Left hindlimb (tissue), 1 donor: ENCODE measurements at regions not wholly inside any gene's neighbourhood (a gene's known extent, or its start where the extent isn't known, plus 50 kb on each side); places are given as distances from the start of the nearest gene placed in this dataset.
"Not testable (repeated sequence)": the region's sequence is repeated elsewhere in the genome, so short reads cannot be mapped to it uniquely, and the experiment has no call there.

ENCODE experiments used
- DNase-seq: peaks from one replicate; pipeline ENCODE4 v3.0.0-alpha.2; 2018

- DNase-seq, result no peak
Measured at GRCh38 chr5:92977846-92978540, 603.0 kb downstream of the NR2F1-AS1 start.

GRCh38 chr5:92976156-92976555, 604.9 kb downstream of the NR2F1-AS1 start:
- DNase-seq, result no peak

- DNase-seq, result no peak
Measured at GRCh38 chr5:92969781-92970237, 611.2 kb downstream of the NR2F1-AS1 start.

GRCh38 chr5:92969191-92969780, 611.7 kb downstream of the NR2F1-AS1 start:
- DNase-seq, result no peak

GRCh38 chr5:92963800-92964199, 617.2 kb downstream of the NR2F1-AS1 start:
- no peak for DNase-seq

GRCh38 chr5:92962752-92963151, 618.3 kb downstream of the NR2F1-AS1 start:
- DNase-seq, result no peak

- DNase-seq, result no peak
Measured at GRCh38 chr5:92956886-92957285, 624.1 kb downstream of the NR2F1-AS1 start.

- DNase-seq, result no peak
Measured at GRCh38 chr5:92952243-92952642, 628.8 kb downstream of the NR2F1-AS1 start.

GRCh38 chr5:92951746-92952145, 629.3 kb downstream of the NR2F1-AS1 start:
- DNase-seq, result no peak

- DNase-seq, result no peak
Measured at GRCh38 chr5:92946546-92946945, 634.5 kb downstream of the NR2F1-AS1 start.

GRCh38 chr5:92945605-92946097, 635.4 kb downstream of the NR2F1-AS1 start:
- no peak for DNase-seq

GRCh38 chr5:92944903-92945604, 636.0 kb downstream of the NR2F1-AS1 start:
- DNase-seq, result no peak

GRCh38 chr5:92944337-92944736, 636.7 kb downstream of the NR2F1-AS1 start:
- DNase-seq, result no peak

GRCh38 chr5:92942762-92943161, 638.3 kb downstream of the NR2F1-AS1 start:
- DNase-seq, result no peak

- DNase-seq, result no peak
Measured at GRCh38 chr5:92941806-92942205, 639.2 kb downstream of the NR2F1-AS1 start.

GRCh38 chr5:92939428-92939827, 641.6 kb downstream of the NR2F1-AS1 start:
- DNase-seq, result no peak

- not testable (repeated sequence) for DNase-seq
Measured at GRCh38 chr5:92937396-92937795, 643.6 kb downstream of the NR2F1-AS1 start.

- no peak for DNase-seq
Measured at GRCh38 chr5:92930057-92930456, 651.0 kb downstream of the NR2F1-AS1 start.

GRCh38 chr5:92927291-92927778, 653.7 kb downstream of the NR2F1-AS1 start:
- no peak for DNase-seq

- no peak for DNase-seq
Measured at GRCh38 chr5:92923885-92924284, 657.1 kb downstream of the NR2F1-AS1 start.

GRCh38 chr5:92922231-92922967, 658.6 kb downstream of the NR2F1-AS1 start:
- DNase-seq, result no peak

GRCh38 chr5:92917044-92917443, 664.0 kb downstream of the NR2F1-AS1 start:
- no peak for DNase-seq

GRCh38 chr5:92916036-92916435, 665.0 kb downstream of the NR2F1-AS1 start:
- DNase-seq, result no peak
